ENCODE measurements at regions not wholly inside any gene's neighbourhood (a gene's known extent, or its start where the extent isn't known, plus 50 kb on each side); places are given as distances from the start of the nearest gene placed in this dataset.

DNA sequence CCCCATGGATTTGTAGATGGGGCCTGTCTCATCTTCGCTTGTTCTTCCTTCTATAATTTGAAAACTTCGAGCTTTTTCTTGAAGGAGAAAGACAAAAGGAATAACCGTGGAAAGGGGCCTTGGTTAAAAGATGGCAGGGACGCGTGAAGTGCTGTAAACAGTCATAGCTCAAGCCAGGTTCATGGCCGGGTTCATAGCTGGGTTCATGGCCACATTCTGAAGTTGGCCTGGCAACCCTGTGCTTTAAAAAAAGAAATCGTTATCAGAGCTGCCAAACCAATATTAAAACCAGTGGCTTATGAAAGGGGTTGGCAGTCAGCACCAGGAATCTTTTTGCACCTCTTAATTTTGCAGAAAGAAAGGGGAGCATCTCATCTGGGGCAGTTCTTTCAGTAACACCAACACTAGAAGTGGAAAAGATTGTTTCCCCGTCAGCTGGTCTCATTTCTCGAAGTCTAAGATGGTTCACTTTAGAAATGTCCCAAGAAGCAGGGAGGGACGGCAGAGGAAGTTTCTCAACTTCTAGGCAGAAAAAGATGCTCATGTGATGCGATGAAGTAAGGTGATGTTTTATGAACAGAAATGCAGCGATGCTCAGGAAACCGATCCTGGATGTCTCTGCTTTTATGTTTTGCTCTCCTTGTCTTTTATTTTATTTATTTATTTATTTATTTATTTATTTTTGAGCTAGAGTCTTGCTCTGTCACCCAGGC, 193.1 kb upstream of the TBX3 start:
- no peak for ATAC-seq
- TF ChIP-seq BACH2 (CRISPR knock-in tag; IDR thresholded peaks at IDR 0.05; ENCODE audit: borderline replicate concordance) (no peak), RARB (CRISPR knock-in tag; IDR thresholded peaks at IDR 0.05) (no peak), SNAI2 (CRISPR knock-in tag; IDR thresholded peaks at IDR 0.05) (no peak), ZFP30 (CRISPR knock-in tag; IDR thresholded peaks at IDR 0.05) (no peak), ESRRG (CRISPR knock-in tag; IDR thresholded peaks at IDR 0.05) (no peak)

DNA sequence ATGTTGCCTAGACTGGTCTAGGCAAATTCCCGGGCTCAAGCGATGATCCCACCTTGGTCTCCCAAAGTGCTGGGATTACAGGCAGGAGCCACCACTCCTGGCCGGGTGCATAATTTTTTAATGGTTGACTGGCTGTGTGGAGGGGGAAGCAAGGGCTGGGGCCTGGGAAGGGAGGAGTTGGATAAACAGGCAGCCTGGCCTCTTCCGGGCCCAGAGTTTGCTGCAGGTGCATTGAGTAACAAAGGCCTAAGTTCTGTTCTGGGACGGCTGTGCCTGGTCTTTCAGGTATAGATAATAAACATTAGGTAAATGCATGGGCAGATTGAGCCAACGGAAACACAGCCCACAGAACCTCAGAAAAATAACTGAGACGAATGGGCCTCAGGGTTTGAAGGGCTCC, 191.3 kb upstream of the TBX3 start:
- no peak for ATAC-seq
- TF ChIP-seq GLIS3 (CRISPR knock-in tag; IDR thresholded peaks at IDR 0.05) (no peak), POU6F1 (CRISPR knock-in tag; IDR thresholded peaks at IDR 0.05; ENCODE audit: borderline replicate concordance, low read depth) (no peak), CSDC2 (CRISPR knock-in tag; IDR thresholded peaks at IDR 0.05) (no peak), ESRRG (CRISPR knock-in tag; IDR thresholded peaks at IDR 0.05) (no peak), SNAI2 (CRISPR knock-in tag; IDR thresholded peaks at IDR 0.05) (no peak), TCF4 (CRISPR knock-in tag; IDR thresholded peaks at IDR 0.05; ENCODE audit: borderline replicate concordance) (no peak), RARB (CRISPR knock-in tag; IDR thresholded peaks at IDR 0.05) (no peak), OSR1 (CRISPR knock-in tag; IDR thresholded peaks at IDR 0.05) (no peak), ZFP30 (CRISPR knock-in tag; IDR thresholded peaks at IDR 0.05) (no peak)
- TF ChIP-seq, protein P1, sequence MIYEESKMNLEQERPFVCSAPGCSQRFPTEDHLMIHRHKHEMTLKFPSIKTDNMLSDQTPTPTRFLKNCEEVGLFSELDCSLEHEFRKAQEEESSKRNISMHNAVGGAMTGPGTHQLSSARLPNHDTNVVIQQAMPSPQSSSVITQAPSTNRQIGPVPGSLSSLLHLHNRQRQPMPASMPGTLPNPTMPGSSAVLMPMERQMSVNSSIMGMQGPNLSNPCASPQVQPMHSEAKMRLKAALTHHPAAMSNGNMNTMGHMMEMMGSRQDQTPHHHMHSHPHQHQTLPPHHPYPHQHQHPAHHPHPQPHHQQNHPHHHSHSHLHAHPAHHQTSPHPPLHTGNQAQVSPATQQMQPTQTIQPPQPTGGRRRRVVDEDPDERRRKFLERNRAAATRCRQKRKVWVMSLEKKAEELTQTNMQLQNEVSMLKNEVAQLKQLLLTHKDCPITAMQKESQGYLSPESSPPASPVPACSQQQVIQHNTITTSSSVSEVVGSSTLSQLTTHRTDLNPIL (CRISPR knock-in tag; IDR thresholded peaks at IDR 0.05; ENCODE audit: low read depth) = no peak

DNA sequence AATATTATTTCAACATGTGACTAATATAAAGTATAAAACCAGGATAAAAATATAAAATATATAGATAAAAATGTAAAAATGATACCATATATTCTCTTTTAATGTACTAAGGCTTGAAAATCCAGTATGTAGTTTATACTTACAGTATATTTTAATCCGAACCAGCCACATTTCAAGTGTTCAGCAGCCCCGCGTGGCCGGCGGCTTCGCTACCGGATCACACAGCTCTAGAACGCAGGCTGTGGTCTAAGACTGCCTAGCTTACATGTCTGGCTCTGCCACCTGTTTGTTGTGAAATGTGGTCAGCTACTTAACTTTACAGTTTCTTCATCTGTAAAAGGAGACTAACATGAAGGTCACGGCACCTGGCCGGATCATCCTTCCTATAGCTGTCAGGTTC, 189.7 kb upstream of the TBX3 start:
- TF ChIP-seq OSR1 (CRISPR knock-in tag; IDR thresholded peaks at IDR 0.05) = no peak
- TF ChIP-seq ZNF565 (CRISPR knock-in tag; conservative IDR thresholded peaks at IDR 0.05; ENCODE audit: low read depth) = no peak
- no peak for TF ChIP-seq ZC3H10 (CRISPR knock-in tag; IDR thresholded peaks at IDR 0.05)
- no peak for TF ChIP-seq BACH2 (CRISPR knock-in tag; IDR thresholded peaks at IDR 0.05; ENCODE audit: borderline replicate concordance)
- no peak for TF ChIP-seq POU6F1 (CRISPR knock-in tag; IDR thresholded peaks at IDR 0.05; ENCODE audit: borderline replicate concordance, low read depth)
- TF ChIP-seq ARNTL (CRISPR knock-in tag; IDR thresholded peaks at IDR 0.05; ENCODE audit: borderline replicate concordance, low read depth) = no peak
- TF ChIP-seq, protein P2, sequence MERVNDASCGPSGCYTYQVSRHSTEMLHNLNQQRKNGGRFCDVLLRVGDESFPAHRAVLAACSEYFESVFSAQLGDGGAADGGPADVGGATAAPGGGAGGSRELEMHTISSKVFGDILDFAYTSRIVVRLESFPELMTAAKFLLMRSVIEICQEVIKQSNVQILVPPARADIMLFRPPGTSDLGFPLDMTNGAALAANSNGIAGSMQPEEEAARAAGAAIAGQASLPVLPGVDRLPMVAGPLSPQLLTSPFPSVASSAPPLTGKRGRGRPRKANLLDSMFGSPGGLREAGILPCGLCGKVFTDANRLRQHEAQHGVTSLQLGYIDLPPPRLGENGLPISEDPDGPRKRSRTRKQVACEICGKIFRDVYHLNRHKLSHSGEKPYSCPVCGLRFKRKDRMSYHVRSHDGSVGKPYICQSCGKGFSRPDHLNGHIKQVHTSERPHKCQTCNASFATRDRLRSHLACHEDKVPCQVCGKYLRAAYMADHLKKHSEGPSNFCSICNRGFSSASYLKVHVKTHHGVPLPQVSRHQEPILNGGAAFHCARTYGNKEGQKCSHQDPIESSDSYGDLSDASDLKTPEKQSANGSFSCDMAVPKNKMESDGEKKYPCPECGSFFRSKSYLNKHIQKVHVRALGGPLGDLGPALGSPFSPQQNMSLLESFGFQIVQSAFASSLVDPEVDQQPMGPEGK (CRISPR knock-in tag; IDR thresholded peaks at IDR 0.05; ENCODE audit: borderline replicate concordance) = no peak
- TF ChIP-seq ZNF70 (CRISPR knock-in tag; IDR thresholded peaks at IDR 0.05) = no peak
- TF ChIP-seq, protein P3, sequence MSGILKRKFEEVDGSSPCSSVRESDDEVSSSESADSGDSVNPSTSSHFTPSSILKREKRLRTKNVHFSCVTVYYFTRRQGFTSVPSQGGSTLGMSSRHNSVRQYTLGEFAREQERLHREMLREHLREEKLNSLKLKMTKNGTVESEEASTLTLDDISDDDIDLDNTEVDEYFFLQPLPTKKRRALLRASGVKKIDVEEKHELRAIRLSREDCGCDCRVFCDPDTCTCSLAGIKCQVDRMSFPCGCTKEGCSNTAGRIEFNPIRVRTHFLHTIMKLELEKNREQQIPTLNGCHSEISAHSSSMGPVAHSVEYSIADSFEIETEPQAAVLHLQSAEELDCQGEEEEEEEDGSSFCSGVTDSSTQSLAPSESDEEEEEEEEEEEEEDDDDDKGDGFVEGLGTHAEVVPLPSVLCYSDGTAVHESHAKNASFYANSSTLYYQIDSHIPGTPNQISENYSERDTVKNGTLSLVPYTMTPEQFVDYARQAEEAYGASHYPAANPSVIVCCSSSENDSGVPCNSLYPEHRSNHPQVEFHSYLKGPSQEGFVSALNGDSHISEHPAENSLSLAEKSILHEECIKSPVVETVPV (CRISPR knock-in tag; IDR thresholded peaks at IDR 0.05) = no peak
- TF ChIP-seq PPARA (CRISPR knock-in tag; IDR thresholded peaks at IDR 0.05; ENCODE audit: borderline replicate concordance) = no peak
- TF ChIP-seq, protein P4, sequence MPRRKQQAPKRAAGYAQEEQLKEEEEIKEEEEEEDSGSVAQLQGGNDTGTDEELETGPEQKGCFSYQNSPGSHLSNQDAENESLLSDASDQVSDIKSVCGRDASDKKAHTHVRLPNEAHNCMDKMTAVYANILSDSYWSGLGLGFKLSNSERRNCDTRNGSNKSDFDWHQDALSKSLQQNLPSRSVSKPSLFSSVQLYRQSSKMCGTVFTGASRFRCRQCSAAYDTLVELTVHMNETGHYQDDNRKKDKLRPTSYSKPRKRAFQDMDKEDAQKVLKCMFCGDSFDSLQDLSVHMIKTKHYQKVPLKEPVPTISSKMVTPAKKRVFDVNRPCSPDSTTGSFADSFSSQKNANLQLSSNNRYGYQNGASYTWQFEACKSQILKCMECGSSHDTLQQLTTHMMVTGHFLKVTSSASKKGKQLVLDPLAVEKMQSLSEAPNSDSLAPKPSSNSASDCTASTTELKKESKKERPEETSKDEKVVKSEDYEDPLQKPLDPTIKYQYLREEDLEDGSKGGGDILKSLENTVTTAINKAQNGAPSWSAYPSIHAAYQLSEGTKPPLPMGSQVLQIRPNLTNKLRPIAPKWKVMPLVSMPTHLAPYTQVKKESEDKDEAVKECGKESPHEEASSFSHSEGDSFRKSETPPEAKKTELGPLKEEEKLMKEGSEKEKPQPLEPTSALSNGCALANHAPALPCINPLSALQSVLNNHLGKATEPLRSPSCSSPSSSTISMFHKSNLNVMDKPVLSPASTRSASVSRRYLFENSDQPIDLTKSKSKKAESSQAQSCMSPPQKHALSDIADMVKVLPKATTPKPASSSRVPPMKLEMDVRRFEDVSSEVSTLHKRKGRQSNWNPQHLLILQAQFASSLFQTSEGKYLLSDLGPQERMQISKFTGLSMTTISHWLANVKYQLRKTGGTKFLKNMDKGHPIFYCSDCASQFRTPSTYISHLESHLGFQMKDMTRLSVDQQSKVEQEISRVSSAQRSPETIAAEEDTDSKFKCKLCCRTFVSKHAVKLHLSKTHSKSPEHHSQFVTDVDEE (CRISPR knock-in tag; IDR thresholded peaks at IDR 0.05) = no peak
- no peak for TF ChIP-seq ESRRG (CRISPR knock-in tag; IDR thresholded peaks at IDR 0.05)
- no peak for TF ChIP-seq ISL1 (CRISPR knock-in tag; IDR thresholded peaks at IDR 0.05)
- no peak for ATAC-seq
